PC-3 (cell line): ENCODE measurements at regions not wholly inside any gene's neighbourhood (a gene's known extent, or its start where the extent isn't known, plus 50 kb on each side); places are given as distances from the start of the nearest gene placed in this dataset.

Experiments used
- CTCF ChIP-seq: fragments of 300-600 bp; sonication (generic); conservative IDR thresholded peaks from 2 replicates; pipeline ENCODE4 v1.5.1; 2017; ENCODE audit warnings: antibody characterized with exemption, low read depth, mild to moderate bottlenecking, low read length
- EZH2phosphoT487 ChIP-seq: fragments of 300-600 bp; sonication (generic); IDR thresholded peaks from 2 replicates; pipeline ENCODE4 v1.6.1; 2018; ENCODE audit warnings: mild to moderate bottlenecking, antibody characterized with exemption, low read length, borderline replicate concordance

- TF ChIP-seq CTCF (no peak), EZH2phosphoT487 (no peak)
Measured at GRCh38 chr7:55307123-55307916, 57.8 kb upstream of the LANCL2 start.
